ENCODE measurements at regions not wholly inside any gene's neighbourhood (a gene's known extent, or its start where the extent isn't known, plus 50 kb on each side); places are given as distances from the start of the nearest gene placed in this dataset.

GRCh38 chr4:149983401-149983800, 94.8 kb upstream of the DCLK2 start:
- H3K27ac ChIP-seq (ENCODE audit: control insufficient read depth, insufficient read depth): no peak overlapping the region
- ATAC-seq (no peak), DNase-seq (ENCODE audit: low read depth, low spot score) (no peak), FAIRE-seq (no peak)
- H3K27me3 ChIP-seq (replicated peaks in 1 of 2; ENCODE audit: control insufficient read depth in 2 of 2, insufficient read depth in 2 of 2, low read length in 1 of 2): no peaks in the 10 kb centered on the region; a peak in 1 of 4 replicates
- intact Hi-C loops (cut with micrococcal nuclease; ENCODE audit: unreplicated experiment) (no loop called here), in situ Hi-C loops (cut with MboI) (loop anchor here (10.0 kb wide), 1 partner anchor 881 kb away; no protein-coding TSS in a partner anchor)
- no peaks in the 10 kb centered on the region for H3K9me3 ChIP-seq (replicated peaks; ENCODE audit: control insufficient read depth, insufficient read depth, low read length)
- H3K4me3 ChIP-seq: no peak overlapping the region
- CTCF ChIA-PET: interaction anchor here (0.8 to 2.8 kb wide), 4 partner anchors 8 to 260 kb away, joined by 3 to 19 read pairs (median 12); no protein-coding TSS in a partner anchor
- no peaks in the 10 kb centered on the region for H3K79me2 ChIP-seq (ENCODE audit: control insufficient read depth, insufficient read depth, low read length)
- TF ChIP-seq GABPA (IDR thresholded peaks at IDR 0.05; ENCODE audit: low read depth): no peak
- TF ChIP-seq CHD2 (IDR thresholded peaks at IDR 0.05; ENCODE audit: borderline replicate concordance, low read depth, low read length): no peak
- TF ChIP-seq FOXM1 (IDR thresholded peaks at IDR 0.05; ENCODE audit: low read depth, low read length): no peak
- no peak overlapping the region for H2AFZ ChIP-seq (ENCODE audit: control insufficient read depth, low read depth, low read length)
- 37% methylated on average over 2 of the region's 2 CpGs for WGBS (ENCODE audit: insufficient coverage, insufficient replicate concordance, low lambda C conversion rate, missing lambda C conversion rate)
- H4K20me1 ChIP-seq (ENCODE audit: control insufficient read depth, insufficient read depth): no peaks in the 10 kb centered on the region
- H3K36me3 ChIP-seq (ENCODE audit: control insufficient read depth in 2 of 2, insufficient read depth in 2 of 2, low read length in 1 of 2): no peaks in the 10 kb centered on the region
- POLR2A ChIA-PET: interaction anchor here (0.6 kb wide), 1 partner anchor 59 kb away, joined by 3 read pairs; no protein-coding TSS in a partner anchor
- H3K9ac ChIP-seq (ENCODE audit: control insufficient read depth, insufficient read depth, low read length): no peak overlapping the region
- H3K4me2 ChIP-seq (ENCODE audit: control insufficient read depth, insufficient read depth): no peak overlapping the region
- SMC1A ChIA-PET (ENCODE audit: uncharacterized antibody, unreplicated experiment): interaction anchor here (0.6 to 1.5 kb wide), 3 partner anchors 225 to 261 kb away, joined by 3 to 5 read pairs (median 3); no protein-coding TSS in a partner anchor
- RAD21 ChIA-PET (ENCODE audit: unreplicated experiment): interaction anchor here (2.2 kb wide), 1 partner anchor 234 kb away, joined by 5 read pairs; no protein-coding TSS in a partner anchor
- no TSS peak for BruUV-seq (replicated peaks)
- no peaks in the 10 kb centered on the region for H3K4me1 ChIP-seq (ENCODE audit: control insufficient read depth, insufficient read depth, low read length)

GRCh38 chr4:149983931-149984330, 94.3 kb upstream of the DCLK2 start:
- ChIA-PET SMC1A (ENCODE audit: uncharacterized antibody, unreplicated experiment) (interaction anchor here (0.6 to 1.5 kb wide), 2 partner anchors 259 to 261 kb away, joined by 3 to 5 read pairs; no protein-coding TSS in a partner anchor), CTCF (no interaction called here), RAD21 (ENCODE audit: unreplicated experiment) (no interaction called here), POLR2A (interaction anchor here (0.6 kb wide), 1 partner anchor 59 kb away, joined by 3 read pairs; no protein-coding TSS in a partner anchor)
- Histone ChIP-seq H2AFZ (ENCODE audit: control insufficient read depth, low read depth, low read length) (no peak overlapping the region), H3K36me3 (ENCODE audit: control insufficient read depth in 2 of 2, insufficient read depth in 2 of 2, low read length in 1 of 2) (no peaks in the 10 kb centered on the region), H3K9me3 (replicated peaks; ENCODE audit: control insufficient read depth, insufficient read depth, low read length) (no peaks in the 10 kb centered on the region), H3K4me2 (ENCODE audit: control insufficient read depth, insufficient read depth) (no peak overlapping the region), H3K4me1 (ENCODE audit: control insufficient read depth, insufficient read depth, low read length) (no peaks in the 10 kb centered on the region), H3K27me3 (replicated peaks in 1 of 2; ENCODE audit: control insufficient read depth in 2 of 2, insufficient read depth in 2 of 2, low read length in 1 of 2) (no peaks in the 10 kb centered on the region; a peak in 1 of 4 replicates), H3K9ac (ENCODE audit: control insufficient read depth, insufficient read depth, low read length) (no peak overlapping the region), H3K79me2 (ENCODE audit: control insufficient read depth, insufficient read depth, low read length) (no peaks in the 10 kb centered on the region), H3K27ac (ENCODE audit: control insufficient read depth, insufficient read depth) (no peak overlapping the region), H3K4me3 (no peak overlapping the region), H4K20me1 (ENCODE audit: control insufficient read depth, insufficient read depth) (no peaks in the 10 kb centered on the region)
- ATAC-seq (no peak), DNase-seq (ENCODE audit: low read depth, low spot score) (no peak), FAIRE-seq (no peak)
- no TSS peak for BruUV-seq (replicated peaks)
- in situ Hi-C loops (cut with MboI): loop anchor here (10.0 kb wide), 1 partner anchor 881 kb away; no protein-coding TSS in a partner anchor
- intact Hi-C loops (cut with micrococcal nuclease; ENCODE audit: unreplicated experiment): no loop called here
- 50% methylated on average over 3 of the region's 3 CpGs for WGBS (ENCODE audit: insufficient coverage, insufficient replicate concordance, low lambda C conversion rate, missing lambda C conversion rate)
- no peak for TF ChIP-seq EP300 (IDR thresholded peaks at IDR 0.05; ENCODE audit: borderline replicate concordance in 1 of 2, control insufficient read depth in 1 of 2, low read depth in 2 of 2, low read length in 2 of 2)
- TF ChIP-seq NBN (IDR thresholded peaks at IDR 0.05): no peak
- TF ChIP-seq HSF1 (IDR thresholded peaks at IDR 0.05; ENCODE audit: low read depth, low read length): no peak
- TF ChIP-seq E2F4 (IDR thresholded peaks at IDR 0.05; ENCODE audit: low read depth, low read length): no peak
- no peak for TF ChIP-seq NKRF (conservative IDR thresholded peaks at IDR 0.05)
- TF ChIP-seq BCLAF1 (IDR thresholded peaks at IDR 0.05): no peak

Measured in GM12878 (cell line).